Ascending aorta (tissue), 2 donors: ENCODE measurements at regions not wholly inside any gene's neighbourhood (a gene's known extent, or its start where the extent isn't known, plus 50 kb on each side); places are given as distances from the start of the nearest gene placed in this dataset.

ENCODE experiments used
- DNase-seq, 2 donors: peaks; one replicate each; pipeline ENCODE4 v3.0.0-alpha.2; 2019; ENCODE audit warnings: low spot score in 2 of 2
- H3K27ac ChIP-seq, 2 donors: fragments of 200-600 bp; sonication (generic); one replicate each; pipeline ENCODE4 v1.5.1; 2016 to 2017; ENCODE audit warnings: mild to moderate bottlenecking in 1 of 2
- H3K27me3 ChIP-seq: fragments of 200-600 bp; sonication (generic); one replicate; pipeline ENCODE4 v1.5.1; 2017
- H3K36me3 ChIP-seq, 2 donors: fragments of 200-600 bp; sonication (generic); one replicate each; pipeline ENCODE4 v1.5.1; 2016
- H3K4me1 ChIP-seq, 2 donors: fragments of 200-600 bp; sonication (generic); one replicate each; pipeline ENCODE4 v1.5.1; 2016 to 2017; ENCODE audit warnings: mild to moderate bottlenecking in 1 of 2
- H3K4me3 ChIP-seq, 2 donors: fragments of 200-600 bp; sonication (generic); one replicate each; pipeline ENCODE4 v1.5.1; 2016 to 2017; ENCODE audit warnings: mild to moderate bottlenecking in 1 of 2
- H3K9me3 ChIP-seq, 2 donors: fragments of 200-600 bp; sonication (generic); one replicate each; pipeline ENCODE4 v1.5.1; 2016
- intact Hi-C: fragments of 100-400 bp; cut with DNase I; formaldehyde crosslinking; loops from one replicate; pipeline ENCODE4 v1.15.1; 2023
- TF ChIP-seq, protein P1 (sequence below), 3 experiments: fragments of 200-600 bp in 2 of 3; fragments of 450-650 bp in 1 of 3; sonication (generic) in 2 of 3; IDR thresholded peaks; one replicate each; pipeline ENCODE4 v1.5.1; 2016 to 2019; ENCODE audit warnings: antibody characterized with exemption in 3 of 3, mild to moderate bottlenecking in 1 of 3, moderate library complexity in 1 of 3

DNA sequence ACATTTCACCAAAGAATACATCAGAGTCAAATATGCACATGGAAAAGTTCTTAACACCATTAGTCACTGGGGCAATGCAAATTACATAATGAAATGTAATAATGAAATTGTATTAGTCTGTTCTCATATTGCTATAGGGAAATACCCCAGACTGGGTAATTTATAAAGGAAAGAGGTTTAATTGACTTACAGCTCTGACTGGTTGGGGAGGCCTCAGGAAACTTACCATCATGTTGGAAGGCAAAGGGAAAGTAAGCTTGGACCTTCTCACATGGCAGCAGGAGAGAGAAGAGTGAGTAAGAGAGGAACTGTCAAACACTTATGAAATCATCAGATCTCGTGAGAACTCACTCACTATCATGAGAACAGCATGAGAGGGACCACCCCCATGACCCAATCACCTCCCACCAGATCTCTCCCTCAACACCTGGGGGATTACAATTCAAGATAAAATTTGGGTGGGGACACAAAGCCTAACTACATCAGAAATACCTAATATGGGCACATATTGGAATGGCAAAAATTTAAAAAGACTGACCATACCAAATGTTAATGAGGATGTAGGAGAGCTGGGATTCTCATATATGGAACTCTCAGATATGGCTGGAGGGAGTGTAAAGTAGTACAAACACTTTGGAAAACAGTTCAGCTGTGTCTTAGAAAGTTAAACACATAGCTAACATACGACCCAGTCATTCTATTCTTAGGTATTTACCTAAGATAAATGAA is 65.1 kb upstream of the CD44 start:
- no peak overlapping the region for H3K4me3 ChIP-seq
- H3K4me1 ChIP-seq, result peaks cover 0 to 4% of the 10 kb centered on the region in 2 donors
- no peaks in the 10 kb centered on the region for H3K36me3 ChIP-seq
- no peaks in the 10 kb centered on the region for H3K27me3 ChIP-seq
- TF ChIP-seq, protein P1, sequence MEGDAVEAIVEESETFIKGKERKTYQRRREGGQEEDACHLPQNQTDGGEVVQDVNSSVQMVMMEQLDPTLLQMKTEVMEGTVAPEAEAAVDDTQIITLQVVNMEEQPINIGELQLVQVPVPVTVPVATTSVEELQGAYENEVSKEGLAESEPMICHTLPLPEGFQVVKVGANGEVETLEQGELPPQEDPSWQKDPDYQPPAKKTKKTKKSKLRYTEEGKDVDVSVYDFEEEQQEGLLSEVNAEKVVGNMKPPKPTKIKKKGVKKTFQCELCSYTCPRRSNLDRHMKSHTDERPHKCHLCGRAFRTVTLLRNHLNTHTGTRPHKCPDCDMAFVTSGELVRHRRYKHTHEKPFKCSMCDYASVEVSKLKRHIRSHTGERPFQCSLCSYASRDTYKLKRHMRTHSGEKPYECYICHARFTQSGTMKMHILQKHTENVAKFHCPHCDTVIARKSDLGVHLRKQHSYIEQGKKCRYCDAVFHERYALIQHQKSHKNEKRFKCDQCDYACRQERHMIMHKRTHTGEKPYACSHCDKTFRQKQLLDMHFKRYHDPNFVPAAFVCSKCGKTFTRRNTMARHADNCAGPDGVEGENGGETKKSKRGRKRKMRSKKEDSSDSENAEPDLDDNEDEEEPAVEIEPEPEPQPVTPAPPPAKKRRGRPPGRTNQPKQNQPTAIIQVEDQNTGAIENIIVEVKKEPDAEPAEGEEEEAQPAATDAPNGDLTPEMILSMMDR (IDR thresholded peaks at IDR 0.05), result no peak
- no peak overlapping the region for H3K27ac ChIP-seq
- peaks cover 0 to 5% of the 10 kb centered on the region in 2 donors for H3K9me3 ChIP-seq
- no peak for DNase-seq
- intact Hi-C loops, result no loop called here

DNA sequence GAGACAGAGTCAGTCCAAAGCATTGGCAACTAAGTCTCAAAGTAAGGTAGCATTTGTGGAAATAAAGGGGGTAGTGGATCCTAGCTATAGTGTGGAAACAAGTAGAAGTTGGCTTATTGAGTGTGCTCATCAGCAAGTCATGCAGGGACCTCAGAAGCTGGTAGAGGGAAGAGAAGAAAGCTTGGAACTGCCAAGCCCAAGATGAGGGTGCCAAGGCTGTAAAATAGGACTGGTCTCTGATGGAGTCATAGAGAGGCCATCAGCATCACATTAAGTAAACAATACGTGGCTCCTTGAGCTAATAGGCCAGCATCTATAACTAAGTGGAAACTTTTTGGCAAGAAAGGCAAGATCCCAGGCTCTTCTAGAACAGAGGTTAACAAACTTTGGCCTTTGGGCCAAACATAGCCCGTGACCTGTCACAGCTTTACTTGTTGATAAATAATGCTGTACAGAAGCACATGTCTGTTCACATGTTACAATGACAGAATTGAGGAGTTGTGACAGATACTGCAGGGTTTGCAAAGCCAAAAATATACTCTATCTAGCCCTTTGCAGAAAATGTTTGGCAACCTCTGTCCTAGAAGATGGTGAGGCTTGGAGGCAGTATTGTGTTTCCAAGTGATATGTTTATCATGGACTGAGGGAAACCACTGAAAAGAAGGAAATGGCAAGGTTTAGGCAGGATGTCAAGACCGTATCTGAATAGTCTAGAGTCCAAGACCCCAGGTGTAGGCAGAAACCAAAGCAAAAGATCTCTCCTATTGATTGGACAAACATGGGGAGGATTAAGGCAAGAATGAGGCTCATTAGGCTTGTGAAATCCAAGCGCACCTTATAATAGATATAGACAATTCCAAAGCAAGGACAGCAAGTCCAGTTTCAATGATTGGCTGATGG is 62.5 kb upstream of the CD44 start:
- Histone ChIP-seq H3K4me3 (no peak overlapping the region), H3K9me3 (no peaks in the 10 kb centered on the region), H3K27me3 (no peaks in the 10 kb centered on the region), H3K4me1 (peaks cover 0 to 4% of the 10 kb centered on the region in 2 donors), H3K36me3 (no peaks in the 10 kb centered on the region), H3K27ac (no peak overlapping the region)
- no peak for DNase-seq
- TF ChIP-seq, protein P1 (IDR thresholded peaks at IDR 0.05), result no peak
- intact Hi-C loops, result no loop called here

GRCh38 chr11:35077709-35078469 is 61.1 kb upstream of the CD44 start:
- Histone ChIP-seq H3K27ac (no peak overlapping the region), H3K4me1 (peaks cover 8 to 12% of the 10 kb centered on the region in 2 donors), H3K9me3 (no peaks in the 10 kb centered on the region), H3K27me3 (no peaks in the 10 kb centered on the region), H3K4me3 (no peak overlapping the region), H3K36me3 (no peaks in the 10 kb centered on the region)
- TF ChIP-seq, protein P1 (IDR thresholded peaks at IDR 0.05), result no peak
- DNase-seq, result no peak
- intact Hi-C loops, result no loop called here

DNA sequence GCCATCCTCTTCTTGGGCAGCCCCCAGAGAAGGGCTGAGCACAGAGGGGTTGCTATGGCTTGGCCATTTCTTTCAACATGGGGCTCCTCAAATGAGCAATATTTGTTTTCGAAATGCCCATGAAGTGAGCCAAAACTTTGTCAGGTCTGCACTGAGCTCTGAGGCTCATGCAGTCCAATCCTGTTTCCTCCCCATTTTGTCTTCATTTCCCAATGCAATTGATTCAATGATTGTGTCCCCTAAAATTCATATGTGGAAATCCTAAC is 60.6 kb upstream of the CD44 start:
- Histone ChIP-seq H3K27me3 (no peaks in the 10 kb centered on the region), H3K27ac (no peak overlapping the region), H3K4me3 (no peak overlapping the region), H3K9me3 (no peaks in the 10 kb centered on the region), H3K36me3 (no peaks in the 10 kb centered on the region), H3K4me1 (peaks cover 9 to 14% of the 10 kb centered on the region in 2 donors)
- intact Hi-C loops, result no loop called here
- TF ChIP-seq, protein P1 (IDR thresholded peaks at IDR 0.05), result no peak
- DNase-seq, result no peak

DNA sequence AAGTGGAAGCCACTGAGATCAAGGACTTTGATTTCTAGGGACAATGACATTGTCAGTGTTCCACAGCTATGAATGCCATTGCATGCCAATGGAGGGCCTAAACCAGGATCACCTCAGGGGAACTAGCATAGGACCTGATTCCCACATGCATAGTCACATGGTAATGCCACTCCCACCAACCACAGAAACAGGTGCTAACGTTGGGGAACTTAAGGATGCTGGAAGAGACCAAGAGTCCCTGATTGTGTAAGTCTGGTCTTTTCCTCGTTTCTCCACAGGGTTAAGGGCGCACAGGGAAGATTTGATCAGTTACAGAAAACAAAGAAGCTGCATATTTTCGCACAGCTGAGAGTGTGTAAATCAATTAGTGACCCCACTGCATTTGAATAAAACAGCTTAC is 59.4 kb upstream of the CD44 start:
- Histone ChIP-seq H3K36me3 (no peaks in the 10 kb centered on the region), H3K9me3 (no peaks in the 10 kb centered on the region), H3K27ac (no peak overlapping the region), H3K4me3 (no peak overlapping the region), H3K27me3 (no peaks in the 10 kb centered on the region), H3K4me1 (peaks cover 13 to 22% of the 10 kb centered on the region in 2 donors)
- TF ChIP-seq, protein P1 (IDR thresholded peaks at IDR 0.05), result no peak
- intact Hi-C loops, result loop anchor here (5.0 kb wide), 2 partner anchors 58 to 162 kb away; partner anchors contain the start of genes APIP, CD44 and PDHX
- no peak for DNase-seq
